B cell (primary cell): ENCODE measurements at regions not wholly inside any gene's neighbourhood (a gene's known extent, or its start where the extent isn't known, plus 50 kb on each side); places are given as distances from the start of the nearest gene placed in this dataset.

ENCODE experiments used
- ATAC-seq: fragments of 200-7000 bp; cut with Tn5 transposase; one replicate; pipeline ENCODE4 v1.10.0; 2021; ENCODE audit warnings: low read depth, mild to moderate bottlenecking, moderate number of reproducible peaks, moderate library complexity
- CTCF ChIA-PET: fragments of 350-600 bp; sonication (Branson Sonifier 250); formaldehyde crosslinking; loops from one replicate; lab custom pipeline; 2021; ENCODE audit warnings: antibody characterized with exemption, inconsistent platforms; lab: Charles Lee
- POLR2A ChIA-PET: fragments of 350-600 bp; sonication (Branson Sonifier 250); formaldehyde crosslinking; loops from one replicate; lab custom pipeline; 2021; ENCODE audit warnings: antibody characterized with exemption; lab: Charles Lee
- DNase-seq: peaks from one replicate; pipeline ENCODE4 v3.0.0; 2013
- H2AFZ ChIP-seq: 2 replicates; pipeline ENCODE4 v1.6.1; 2012; ENCODE audit warnings: mild to moderate bottlenecking, low read depth, low read length; ENCODE audit not compliant: insufficient read depth, poor library complexity, severe bottlenecking
- H3K27ac ChIP-seq, 2 donors: 1 replicate in 1 of 2; 2 replicates in 1 of 2; pipeline ENCODE4 v1.5.1; 2012 to 2013; ENCODE audit warnings: low read length in 2 of 2, mild to moderate bottlenecking in 2 of 2, moderate library complexity in 1 of 2
- H3K27me3 ChIP-seq, 4 experiments: fragments of 200-600 bp in 1 of 4; sonication (generic) in 1 of 4; replicated peaks in 1 of 4; 1 replicate in 2 of 4; 2 replicates in 2 of 4; pipeline versions ENCODE4 v1.6.1 to v1.7.0; 2013 to 2016; ENCODE audit warnings: low read length in 3 of 4, mild to moderate bottlenecking in 2 of 4, mixed read lengths in 1 of 4, moderate library complexity in 1 of 4; ENCODE audit not compliant: insufficient read depth in 4 of 4, control insufficient read depth in 3 of 4; ENCODE audit errors: control extremely low read depth in 1 of 4
- H3K36me3 ChIP-seq, 2 experiments: replicated peaks in 1 of 2; 1 replicate in 1 of 2; 2 replicates in 1 of 2; pipeline versions ENCODE4 v1.6.1 to v1.7.1; 2013; ENCODE audit warnings: low read length in 1 of 2; ENCODE audit not compliant: insufficient read depth in 2 of 2, control insufficient read depth in 1 of 2; ENCODE audit errors: control extremely low read depth in 1 of 2, extremely low read depth in 1 of 2
- H3K4me1 ChIP-seq, 2 donors: fragments of 200-600 bp in 1 of 2; sonication (generic) in 1 of 2; 1 replicate in 1 of 2; 2 replicates in 1 of 2; pipeline versions ENCODE4 v1.5.1 to v1.6.1; 2013 to 2017; ENCODE audit warnings: low read length in 2 of 2; ENCODE audit not compliant: control insufficient read depth in 2 of 2, insufficient read depth in 2 of 2
- H3K4me2 ChIP-seq: replicated peaks from 2 replicates; pipeline ENCODE3; 2012; ENCODE audit warnings: mild to moderate bottlenecking, low read depth, low read length; ENCODE audit not compliant: poor library complexity, severe bottlenecking
- H3K4me3 ChIP-seq, 5 experiments: fragments of 200-600 bp in 1 of 5; sonication (generic) in 1 of 5; 1 replicate in 3 of 5; 2 replicates in 2 of 5; pipeline versions ENCODE4 v1.5.1 to v1.7.0; 2011 to 2016; ENCODE audit warnings: low read length in 4 of 5, mild to moderate bottlenecking in 4 of 5, low read depth in 2 of 5, control low read depth in 1 of 5, moderate library complexity in 1 of 5; ENCODE audit not compliant: insufficient read depth in 1 of 5; ENCODE audit errors: control extremely low read depth in 1 of 5, extremely low read depth in 1 of 5
- H3K79me2 ChIP-seq: fragments of 200-600 bp; sonication (generic); one replicate; pipeline ENCODE4 v1.6.0; 2016; ENCODE audit warnings: low read length; ENCODE audit not compliant: control insufficient read depth, insufficient read depth
- H3K9ac ChIP-seq: fragments of 200-600 bp; sonication (generic); 2 replicates; pipeline ENCODE4 v1.6.1; 2017; ENCODE audit warnings: mild to moderate bottlenecking, low read length, moderate library complexity
- H3K9me3 ChIP-seq, 3 donors: one replicate each; pipeline versions ENCODE4 v1.6.1 to v1.7.1; 2013; ENCODE audit warnings: low read length in 2 of 3; ENCODE audit not compliant: control insufficient read depth in 2 of 3, insufficient read depth in 1 of 3; ENCODE audit errors: control extremely low read depth in 1 of 3
- H4K20me1 ChIP-seq: 2 replicates; pipeline ENCODE4 v1.6.0; 2012; ENCODE audit warnings: mild to moderate bottlenecking, low read length; ENCODE audit not compliant: insufficient read depth, control insufficient read depth, poor library complexity, severe bottlenecking
- H3K27ac Mint-ChIP-seq: one replicate; pipeline ENCODE4 v1.8.0; 2021; ENCODE audit warnings: mixed read lengths
- H3K27me3 Mint-ChIP-seq: one replicate; pipeline ENCODE4 v1.8.0; 2021; ENCODE audit warnings: mixed read lengths
- H3K4me1 Mint-ChIP-seq: one replicate; pipeline ENCODE4 v1.8.0; 2021; ENCODE audit warnings: mixed read lengths
- H3K4me3 Mint-ChIP-seq: one replicate; pipeline ENCODE4 v1.8.0; 2021; ENCODE audit warnings: mixed read lengths
- H3K9me3 Mint-ChIP-seq: one replicate; pipeline ENCODE4 v1.8.0; 2022; ENCODE audit warnings: mixed read lengths; ENCODE audit not compliant: insufficient read depth
- EZH2 ChIP-seq: IDR thresholded peaks from 2 replicates; pipeline ENCODE4 v1.6.1; 2012; ENCODE audit warnings: borderline replicate concordance, low read depth, mild to moderate bottlenecking, moderate library complexity, low read length; ENCODE audit not compliant: insufficient read depth, poor library complexity, severe bottlenecking
- WGBS: methylation state at CpG from one replicate; pipeline ENCODE4 v1.1.5; 2013; ENCODE audit warnings: missing lambda C conversion rate; ENCODE audit not compliant: insufficient coverage; 5-methylcytosine and 5-hydroxymethylcytosine counted together
- intact Hi-C: fragments of 100-400 bp; cut with micrococcal nuclease; formaldehyde crosslinking; loops from one replicate; pipeline ENCODE4 v1.10.0; 2022
- TF ChIP-seq, protein P1 (sequence below): fragments of 200-600 bp; IDR thresholded peaks from one replicate; pipeline ENCODE4 v1.8.0; 2022; ENCODE audit warnings: antibody characterized with exemption, mild to moderate bottlenecking

DNA sequence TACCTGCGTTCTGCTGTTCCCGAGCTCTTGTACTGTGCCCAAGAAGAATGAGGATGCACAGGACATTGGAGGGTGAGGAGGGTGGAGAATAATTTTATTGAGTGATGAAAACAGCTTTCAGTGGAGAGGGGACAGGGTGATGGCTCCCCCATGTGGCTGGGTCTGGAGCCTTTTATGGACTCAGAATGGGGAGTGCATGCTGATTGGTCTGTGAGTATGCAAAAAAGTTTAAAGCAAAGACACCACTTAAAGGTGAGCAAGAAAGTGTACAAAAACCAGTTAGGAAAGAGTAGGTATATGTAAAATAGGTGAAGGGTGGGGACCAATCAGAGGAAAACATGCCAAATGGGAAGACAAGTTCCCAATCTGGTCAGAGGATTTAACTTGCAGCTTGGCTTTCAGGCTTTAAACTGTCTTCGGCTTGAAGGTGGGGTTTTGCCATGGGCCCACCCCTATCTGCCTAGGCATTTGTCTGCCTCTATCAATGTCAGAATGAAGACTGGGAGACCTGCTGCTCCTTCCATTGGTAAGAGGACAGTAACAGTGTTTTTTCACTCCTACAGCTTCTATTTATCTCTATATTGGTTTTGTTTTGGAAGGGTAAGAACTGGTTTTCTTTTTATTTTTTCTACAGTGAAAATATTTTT is 118.0 kb upstream of the RAI14 start:
- POLR2A ChIA-PET, result no interaction called here
- no peaks in the 10 kb centered on the region for H4K20me1 ChIP-seq
- H2AFZ ChIP-seq, result no peak overlapping the region
- intact Hi-C loops, result no loop called here
- no peaks in the 10 kb centered on the region for H3K79me2 ChIP-seq
- no peak overlapping the region for H3K4me3 ChIP-seq
- no peak overlapping the region for H3K27ac ChIP-seq
- TF ChIP-seq, protein P1, sequence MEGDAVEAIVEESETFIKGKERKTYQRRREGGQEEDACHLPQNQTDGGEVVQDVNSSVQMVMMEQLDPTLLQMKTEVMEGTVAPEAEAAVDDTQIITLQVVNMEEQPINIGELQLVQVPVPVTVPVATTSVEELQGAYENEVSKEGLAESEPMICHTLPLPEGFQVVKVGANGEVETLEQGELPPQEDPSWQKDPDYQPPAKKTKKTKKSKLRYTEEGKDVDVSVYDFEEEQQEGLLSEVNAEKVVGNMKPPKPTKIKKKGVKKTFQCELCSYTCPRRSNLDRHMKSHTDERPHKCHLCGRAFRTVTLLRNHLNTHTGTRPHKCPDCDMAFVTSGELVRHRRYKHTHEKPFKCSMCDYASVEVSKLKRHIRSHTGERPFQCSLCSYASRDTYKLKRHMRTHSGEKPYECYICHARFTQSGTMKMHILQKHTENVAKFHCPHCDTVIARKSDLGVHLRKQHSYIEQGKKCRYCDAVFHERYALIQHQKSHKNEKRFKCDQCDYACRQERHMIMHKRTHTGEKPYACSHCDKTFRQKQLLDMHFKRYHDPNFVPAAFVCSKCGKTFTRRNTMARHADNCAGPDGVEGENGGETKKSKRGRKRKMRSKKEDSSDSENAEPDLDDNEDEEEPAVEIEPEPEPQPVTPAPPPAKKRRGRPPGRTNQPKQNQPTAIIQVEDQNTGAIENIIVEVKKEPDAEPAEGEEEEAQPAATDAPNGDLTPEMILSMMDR, result no peak
- TF ChIP-seq EZH2, result no peak
- CTCF ChIA-PET, result interaction anchor here (2.8 kb wide), 1 partner anchor 14 kb away, joined by 15 read pairs; no protein-coding TSS in a partner anchor
- peaks cover 0 to 9% (median 3%) of the 10 kb centered on the region in 4 experiments for H3K27me3 ChIP-seq
- H3K4me1 ChIP-seq, result no peaks in the 10 kb centered on the region
- 100% methylated on average over 3 of the region's 3 CpGs for WGBS
- H3K4me1 Mint-ChIP-seq, result no peaks in the 10 kb centered on the region
- H3K4me2 ChIP-seq, result no peak overlapping the region
- H3K9ac ChIP-seq, result no peak overlapping the region
- DNase-seq (no peak), ATAC-seq (no peak)
- H3K36me3 ChIP-seq, result no peaks in the 10 kb centered on the region
- peaks cover under 1% of the 10 kb centered on the region for H3K9me3 Mint-ChIP-seq
- no peaks in the 10 kb centered on the region for H3K9me3 ChIP-seq
- no peak overlapping the region for H3K4me3 Mint-ChIP-seq
- peaks cover 34% of the 10 kb centered on the region for H3K27me3 Mint-ChIP-seq
- no peak overlapping the region for H3K27ac Mint-ChIP-seq

- no peak overlapping the region for H3K27ac ChIP-seq
- H3K9me3 Mint-ChIP-seq, result peaks cover 8% of the 10 kb centered on the region
- no peaks in the 10 kb centered on the region for H3K4me1 ChIP-seq
- no peak for TF ChIP-seq EZH2
- TF ChIP-seq, protein P1, result no peak
- H3K79me2 ChIP-seq, result no peaks in the 10 kb centered on the region
- no peak overlapping the region for H3K4me3 Mint-ChIP-seq
- no peaks in the 10 kb centered on the region for H3K4me1 Mint-ChIP-seq
- ChIA-PET POLR2A (no interaction called here), CTCF (interaction anchor here (2.8 kb wide), 1 partner anchor 15 kb away, joined by 15 read pairs; no protein-coding TSS in a partner anchor)
- H2AFZ ChIP-seq, result no peak overlapping the region
- H3K27ac Mint-ChIP-seq, result no peak overlapping the region
- H3K4me3 ChIP-seq, result no peak overlapping the region
- ATAC-seq, result no peak
- peaks cover 0 to 9% (median 3%) of the 10 kb centered on the region in 4 experiments for H3K27me3 ChIP-seq
- intact Hi-C loops, result no loop called here
- no peak overlapping the region for H3K9ac ChIP-seq
- peaks cover 0 to 6% (median 0%) of the 10 kb centered on the region in 3 donors for H3K9me3 ChIP-seq
- H3K27me3 Mint-ChIP-seq, result peaks cover 37% of the 10 kb centered on the region
- no peak for DNase-seq
- H3K4me2 ChIP-seq, result no peak overlapping the region
- no peaks in the 10 kb centered on the region for H4K20me1 ChIP-seq
- H3K36me3 ChIP-seq, result no peaks in the 10 kb centered on the region
- WGBS, result no CpG with 5 or more reads among the region's 1 CpG
These were observed 116.9 kb upstream of the RAI14 start for GRCh38 chr5:34539183-34539582.
